ENCODE measurements at regions not wholly inside any gene's neighbourhood (a gene's known extent, or its start where the extent isn't known, plus 50 kb on each side); places are given as distances from the start of the nearest gene placed in this dataset.

GRCh38 chr2:235165136-235165535 lies 213.3 kb downstream of the SH3BP4 start:
- no peak for ATAC-seq
- no peak for DNase-seq (ENCODE audit: low spot score)

- no peak for ATAC-seq
- DNase-seq (ENCODE audit: low spot score): no peak
Observed at GRCh38 chr2:235165631-235166030, 213.8 kb downstream of the SH3BP4 start.

GRCh38 chr2:235168174-235168979 lies 216.6 kb downstream of the SH3BP4 start:
- no peak for ATAC-seq

GRCh38 chr2:235170016-235170415 lies 218.2 kb downstream of the SH3BP4 start:
- no peak for DNase-seq (ENCODE audit: low spot score)
- ATAC-seq: no peak

More at GRCh38 chr2:235168174-235168979, 216.6 kb downstream of the SH3BP4 start:
- no peak for DNase-seq (ENCODE audit: low spot score)

GRCh38 chr2:235170536-235171521 lies 219.0 kb downstream of the SH3BP4 start:
- DNase-seq (ENCODE audit: low spot score): no peak
- ATAC-seq: peak; percentile 56

- DNase-seq (ENCODE audit: low spot score): no peak
- no peak for ATAC-seq
Observed at GRCh38 chr2:235171550-235172031, 219.8 kb downstream of the SH3BP4 start.

- ATAC-seq (no peak), DNase-seq (ENCODE audit: low spot score) (no peak)
Observed at GRCh38 chr2:235180642-235181041, 228.8 kb downstream of the SH3BP4 start.

GRCh38 chr2:235183786-235184185 lies 232.0 kb downstream of the SH3BP4 start:
- no peak for DNase-seq (ENCODE audit: low spot score)
- no peak for ATAC-seq

- ATAC-seq (no peak), DNase-seq (ENCODE audit: low spot score) (no peak)
Observed at GRCh38 chr2:235187806-235188205, 236.0 kb downstream of the SH3BP4 start.

- ATAC-seq (no peak), DNase-seq (ENCODE audit: low spot score) (no peak)
Observed at GRCh38 chr2:235191486-235191885, 239.7 kb downstream of the SH3BP4 start.

- ATAC-seq (no peak), DNase-seq (ENCODE audit: low spot score) (no peak)
Observed at GRCh38 chr2:235191978-235192377, 240.2 kb downstream of the SH3BP4 start.

GRCh38 chr2:235194351-235194750 lies 242.5 kb downstream of the SH3BP4 start:
- no peak for DNase-seq (ENCODE audit: low spot score)
- ATAC-seq: no peak

- ATAC-seq: peak; percentile 19
- DNase-seq (ENCODE audit: low spot score): no peak
Observed at GRCh38 chr2:235194836-235195235, 243.0 kb downstream of the SH3BP4 start.

GRCh38 chr2:235195921-235196320 lies 244.1 kb downstream of the SH3BP4 start:
- no peak for ATAC-seq
- DNase-seq (ENCODE audit: low spot score): no peak

GRCh38 chr2:235199128-235199527 lies 247.3 kb downstream of the SH3BP4 start:
- no peak for ATAC-seq

GRCh38 chr2:235200216-235200615 lies 248.4 kb downstream of the SH3BP4 start:
- DNase-seq (ENCODE audit: low spot score): no peak
- ATAC-seq: no peak

More at GRCh38 chr2:235199128-235199527, 247.3 kb downstream of the SH3BP4 start:
- DNase-seq (ENCODE audit: low spot score): no peak

GRCh38 chr2:235201756-235202155 lies 249.9 kb downstream of the SH3BP4 start:
- ATAC-seq (no peak), DNase-seq (ENCODE audit: low spot score) (no peak)

- ATAC-seq: no peak
- DNase-seq (ENCODE audit: low spot score): no peak
Observed at GRCh38 chr2:235204948-235205347, 253.1 kb downstream of the SH3BP4 start.

- no peak for ATAC-seq
- DNase-seq (ENCODE audit: low spot score): no peak
Observed at GRCh38 chr2:235206399-235206798, 254.6 kb downstream of the SH3BP4 start.

GRCh38 chr2:235206980-235207579 lies 255.3 kb downstream of the SH3BP4 start:
- ATAC-seq (no peak), DNase-seq (ENCODE audit: low spot score) (no peak)

- no peak for DNase-seq (ENCODE audit: low spot score)
- ATAC-seq: no peak
Observed at GRCh38 chr2:235211056-235211455, 259.2 kb downstream of the SH3BP4 start.
